ENCODE measurements at regions not wholly inside any gene's neighbourhood (a gene's known extent, or its start where the extent isn't known, plus 50 kb on each side); places are given as distances from the start of the nearest gene placed in this dataset.

DNA sequence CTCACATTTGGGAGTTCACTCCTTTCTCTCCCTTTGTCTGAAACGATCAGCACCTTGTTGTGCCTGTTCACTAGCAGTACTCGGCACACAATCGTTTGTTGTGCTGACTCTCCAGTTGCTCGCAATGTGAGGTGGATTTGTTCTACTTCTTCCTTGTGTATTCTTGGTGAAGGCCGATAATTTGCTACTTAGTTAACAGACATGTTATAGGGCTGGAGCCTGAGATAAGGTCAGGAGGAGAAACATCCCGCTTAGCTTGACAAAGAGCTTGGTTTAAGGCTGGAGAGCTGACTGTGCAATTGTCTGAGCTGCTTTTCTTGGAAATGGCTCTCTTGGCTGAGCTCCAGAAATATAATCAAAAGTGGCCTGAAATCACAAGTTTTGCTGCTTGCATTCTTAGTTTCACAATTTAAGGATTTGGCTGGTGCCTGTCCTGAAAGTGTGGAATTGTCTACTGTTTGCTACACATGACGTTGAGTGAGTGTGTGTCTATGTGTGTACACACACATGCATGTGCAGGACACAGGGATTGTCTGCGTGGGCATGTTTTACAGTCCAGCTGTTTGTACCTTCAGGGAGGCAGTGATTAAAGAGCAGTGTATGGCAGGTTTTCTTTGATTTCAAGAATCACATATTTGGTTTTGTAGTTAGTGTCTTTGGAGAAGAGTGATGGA is 77.7 kb downstream of the ARF6 start (continued):
- TF ChIP-seq, protein P1, sequence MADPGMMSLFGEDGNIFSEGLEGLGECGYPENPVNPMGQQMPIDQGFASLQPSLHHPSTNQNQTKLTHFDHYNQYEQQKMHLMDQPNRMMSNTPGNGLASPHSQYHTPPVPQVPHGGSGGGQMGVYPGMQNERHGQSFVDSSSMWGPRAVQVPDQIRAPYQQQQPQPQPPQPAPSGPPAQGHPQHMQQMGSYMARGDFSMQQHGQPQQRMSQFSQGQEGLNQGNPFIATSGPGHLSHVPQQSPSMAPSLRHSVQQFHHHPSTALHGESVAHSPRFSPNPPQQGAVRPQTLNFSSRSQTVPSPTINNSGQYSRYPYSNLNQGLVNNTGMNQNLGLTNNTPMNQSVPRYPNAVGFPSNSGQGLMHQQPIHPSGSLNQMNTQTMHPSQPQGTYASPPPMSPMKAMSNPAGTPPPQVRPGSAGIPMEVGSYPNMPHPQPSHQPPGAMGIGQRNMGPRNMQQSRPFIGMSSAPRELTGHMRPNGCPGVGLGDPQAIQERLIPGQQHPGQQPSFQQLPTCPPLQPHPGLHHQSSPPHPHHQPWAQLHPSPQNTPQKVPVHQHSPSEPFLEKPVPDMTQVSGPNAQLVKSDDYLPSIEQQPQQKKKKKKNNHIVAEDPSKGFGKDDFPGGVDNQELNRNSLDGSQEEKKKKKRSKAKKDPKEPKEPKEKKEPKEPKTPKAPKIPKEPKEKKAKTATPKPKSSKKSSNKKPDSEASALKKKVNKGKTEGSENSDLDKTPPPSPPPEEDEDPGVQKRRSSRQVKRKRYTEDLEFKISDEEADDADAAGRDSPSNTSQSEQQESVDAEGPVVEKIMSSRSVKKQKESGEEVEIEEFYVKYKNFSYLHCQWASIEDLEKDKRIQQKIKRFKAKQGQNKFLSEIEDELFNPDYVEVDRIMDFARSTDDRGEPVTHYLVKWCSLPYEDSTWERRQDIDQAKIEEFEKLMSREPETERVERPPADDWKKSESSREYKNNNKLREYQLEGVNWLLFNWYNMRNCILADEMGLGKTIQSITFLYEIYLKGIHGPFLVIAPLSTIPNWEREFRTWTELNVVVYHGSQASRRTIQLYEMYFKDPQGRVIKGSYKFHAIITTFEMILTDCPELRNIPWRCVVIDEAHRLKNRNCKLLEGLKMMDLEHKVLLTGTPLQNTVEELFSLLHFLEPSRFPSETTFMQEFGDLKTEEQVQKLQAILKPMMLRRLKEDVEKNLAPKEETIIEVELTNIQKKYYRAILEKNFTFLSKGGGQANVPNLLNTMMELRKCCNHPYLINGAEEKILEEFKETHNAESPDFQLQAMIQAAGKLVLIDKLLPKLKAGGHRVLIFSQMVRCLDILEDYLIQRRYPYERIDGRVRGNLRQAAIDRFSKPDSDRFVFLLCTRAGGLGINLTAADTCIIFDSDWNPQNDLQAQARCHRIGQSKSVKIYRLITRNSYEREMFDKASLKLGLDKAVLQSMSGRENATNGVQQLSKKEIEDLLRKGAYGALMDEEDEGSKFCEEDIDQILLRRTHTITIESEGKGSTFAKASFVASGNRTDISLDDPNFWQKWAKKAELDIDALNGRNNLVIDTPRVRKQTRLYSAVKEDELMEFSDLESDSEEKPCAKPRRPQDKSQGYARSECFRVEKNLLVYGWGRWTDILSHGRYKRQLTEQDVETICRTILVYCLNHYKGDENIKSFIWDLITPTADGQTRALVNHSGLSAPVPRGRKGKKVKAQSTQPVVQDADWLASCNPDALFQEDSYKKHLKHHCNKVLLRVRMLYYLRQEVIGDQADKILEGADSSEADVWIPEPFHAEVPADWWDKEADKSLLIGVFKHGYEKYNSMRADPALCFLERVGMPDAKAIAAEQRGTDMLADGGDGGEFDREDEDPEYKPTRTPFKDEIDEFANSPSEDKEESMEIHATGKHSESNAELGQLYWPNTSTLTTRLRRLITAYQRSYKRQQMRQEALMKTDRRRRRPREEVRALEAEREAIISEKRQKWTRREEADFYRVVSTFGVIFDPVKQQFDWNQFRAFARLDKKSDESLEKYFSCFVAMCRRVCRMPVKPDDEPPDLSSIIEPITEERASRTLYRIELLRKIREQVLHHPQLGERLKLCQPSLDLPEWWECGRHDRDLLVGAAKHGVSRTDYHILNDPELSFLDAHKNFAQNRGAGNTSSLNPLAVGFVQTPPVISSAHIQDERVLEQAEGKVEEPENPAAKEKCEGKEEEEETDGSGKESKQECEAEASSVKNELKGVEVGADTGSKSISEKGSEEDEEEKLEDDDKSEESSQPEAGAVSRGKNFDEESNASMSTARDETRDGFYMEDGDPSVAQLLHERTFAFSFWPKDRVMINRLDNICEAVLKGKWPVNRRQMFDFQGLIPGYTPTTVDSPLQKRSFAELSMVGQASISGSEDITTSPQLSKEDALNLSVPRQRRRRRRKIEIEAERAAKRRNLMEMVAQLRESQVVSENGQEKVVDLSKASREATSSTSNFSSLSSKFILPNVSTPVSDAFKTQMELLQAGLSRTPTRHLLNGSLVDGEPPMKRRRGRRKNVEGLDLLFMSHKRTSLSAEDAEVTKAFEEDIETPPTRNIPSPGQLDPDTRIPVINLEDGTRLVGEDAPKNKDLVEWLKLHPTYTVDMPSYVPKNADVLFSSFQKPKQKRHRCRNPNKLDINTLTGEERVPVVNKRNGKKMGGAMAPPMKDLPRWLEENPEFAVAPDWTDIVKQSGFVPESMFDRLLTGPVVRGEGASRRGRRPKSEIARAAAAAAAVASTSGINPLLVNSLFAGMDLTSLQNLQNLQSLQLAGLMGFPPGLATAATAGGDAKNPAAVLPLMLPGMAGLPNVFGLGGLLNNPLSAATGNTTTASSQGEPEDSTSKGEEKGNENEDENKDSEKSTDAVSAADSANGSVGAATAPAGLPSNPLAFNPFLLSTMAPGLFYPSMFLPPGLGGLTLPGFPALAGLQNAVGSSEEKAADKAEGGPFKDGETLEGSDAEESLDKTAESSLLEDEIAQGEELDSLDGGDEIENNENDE (IDR thresholded peaks at IDR 0.05; ENCODE audit: insufficient replicate concordance, low read length): no peak
- TF ChIP-seq TCF12 (IDR thresholded peaks at IDR 0.05; ENCODE audit: low read depth, low read length) (no peak), NRF1 (IDR thresholded peaks at IDR 0.05; ENCODE audit: low read depth, low read length) (no peak), CBX5 (IDR thresholded peaks at IDR 0.05; ENCODE audit: low read depth, low read length) (no peak), MAFK (IDR thresholded peaks at IDR 0.05; ENCODE audit: low read depth, low read length) (no peak), KDM4A (IDR thresholded peaks at IDR 0.05; ENCODE audit: low read depth, low read length, severe bottlenecking) (no peak), ZNF274 (IDR thresholded peaks at IDR 0.05; ENCODE audit: borderline replicate concordance, extremely low read depth, low read length) (no peak), FOSL1 (IDR thresholded peaks at IDR 0.05; ENCODE audit: insufficient read depth, low read depth, low read length) (no peak), EGR1 (IDR thresholded peaks at IDR 0.05; ENCODE audit: borderline replicate concordance, low read depth, low read length) (no peak), RXRA (IDR thresholded peaks at IDR 0.05; ENCODE audit: insufficient read depth, low read depth, low read length) (no peak)
- TF ChIP-seq, protein P2, sequence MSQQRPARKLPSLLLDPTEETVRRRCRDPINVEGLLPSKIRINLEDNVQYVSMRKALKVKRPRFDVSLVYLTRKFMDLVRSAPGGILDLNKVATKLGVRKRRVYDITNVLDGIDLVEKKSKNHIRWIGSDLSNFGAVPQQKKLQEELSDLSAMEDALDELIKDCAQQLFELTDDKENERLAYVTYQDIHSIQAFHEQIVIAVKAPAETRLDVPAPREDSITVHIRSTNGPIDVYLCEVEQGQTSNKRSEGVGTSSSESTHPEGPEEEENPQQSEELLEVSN (IDR thresholded peaks at IDR 0.05): no peak

Data from H1 (cell line).